HEK293 (cell line): ENCODE measurements at regions not wholly inside any gene's neighbourhood (a gene's known extent, or its start where the extent isn't known, plus 50 kb on each side); places are given as distances from the start of the nearest gene placed in this dataset.

Experiments used
- ZBTB8A ChIP-seq: fragments of 450-650 bp; formaldehyde crosslinking; IDR thresholded peaks from 2 replicates; pipeline ENCODE4 v1.5.1; 2016; ENCODE audit warnings: missing biosample characterization, missing genetic modification characterization
- ZNF121 ChIP-seq: fragments of 450-650 bp; formaldehyde crosslinking; IDR thresholded peaks from 2 replicates; pipeline ENCODE4 v1.5.1; 2016; ENCODE audit warnings: missing biosample characterization, missing genetic modification characterization
- TF ChIP-seq, protein P1 (sequence below): fragments of 450-650 bp; formaldehyde crosslinking; IDR thresholded peaks from 2 replicates; pipeline ENCODE4 v1.5.1; 2016; ENCODE audit warnings: missing biosample characterization, missing genetic modification characterization

GRCh38 chr7:86454753-86455152, 189.0 kb upstream of the GRM3 start:
- no peak for TF ChIP-seq ZBTB8A (tag by site-specific recombination)
- TF ChIP-seq, protein P1, sequence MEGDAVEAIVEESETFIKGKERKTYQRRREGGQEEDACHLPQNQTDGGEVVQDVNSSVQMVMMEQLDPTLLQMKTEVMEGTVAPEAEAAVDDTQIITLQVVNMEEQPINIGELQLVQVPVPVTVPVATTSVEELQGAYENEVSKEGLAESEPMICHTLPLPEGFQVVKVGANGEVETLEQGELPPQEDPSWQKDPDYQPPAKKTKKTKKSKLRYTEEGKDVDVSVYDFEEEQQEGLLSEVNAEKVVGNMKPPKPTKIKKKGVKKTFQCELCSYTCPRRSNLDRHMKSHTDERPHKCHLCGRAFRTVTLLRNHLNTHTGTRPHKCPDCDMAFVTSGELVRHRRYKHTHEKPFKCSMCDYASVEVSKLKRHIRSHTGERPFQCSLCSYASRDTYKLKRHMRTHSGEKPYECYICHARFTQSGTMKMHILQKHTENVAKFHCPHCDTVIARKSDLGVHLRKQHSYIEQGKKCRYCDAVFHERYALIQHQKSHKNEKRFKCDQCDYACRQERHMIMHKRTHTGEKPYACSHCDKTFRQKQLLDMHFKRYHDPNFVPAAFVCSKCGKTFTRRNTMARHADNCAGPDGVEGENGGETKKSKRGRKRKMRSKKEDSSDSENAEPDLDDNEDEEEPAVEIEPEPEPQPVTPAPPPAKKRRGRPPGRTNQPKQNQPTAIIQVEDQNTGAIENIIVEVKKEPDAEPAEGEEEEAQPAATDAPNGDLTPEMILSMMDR (tag by site-specific recombination) = no peak
- no peak for TF ChIP-seq ZNF121
